Liver (tissue), 7 donors: ENCODE measurements at regions not wholly inside any gene's neighbourhood (a gene's known extent, or its start where the extent isn't known, plus 50 kb on each side); places are given as distances from the start of the nearest gene placed in this dataset.

ENCODE experiments used
- DNase-seq: peaks from one replicate; pipeline ENCODE4 v3.0.0-alpha.2; 2017; ENCODE audit warnings: low spot score
- H3K27ac ChIP-seq, 2 donors: one replicate each; pipeline ENCODE4 v1.7.0; 2013; ENCODE audit warnings: inconsistent platforms in 2 of 2, low read length in 2 of 2, control low read depth in 1 of 2, low read depth in 1 of 2, mild to moderate bottlenecking in 1 of 2
- H3K27me3 ChIP-seq, 4 donors: one replicate each; pipeline versions ENCODE4 v1.6.1 to v1.7.0; 2013; ENCODE audit warnings: low read length in 3 of 4, inconsistent platforms in 1 of 4, mild to moderate bottlenecking in 1 of 4, moderate library complexity in 1 of 4; ENCODE audit not compliant: control insufficient read depth in 4 of 4, insufficient read depth in 4 of 4
- H3K36me3 ChIP-seq, 4 donors: one replicate each; pipeline versions ENCODE4 v1.6.1 to v1.7.0; 2013; ENCODE audit warnings: low read length in 3 of 4, mild to moderate bottlenecking in 3 of 4, low read depth in 1 of 4, moderate library complexity in 1 of 4; ENCODE audit not compliant: control insufficient read depth in 4 of 4, insufficient read depth in 3 of 4
- H3K4me1 ChIP-seq, 4 donors: one replicate each; pipeline versions ENCODE4 v1.6.1 to v1.7.0; 2013; ENCODE audit warnings: low read length in 3 of 4, mild to moderate bottlenecking in 3 of 4, moderate library complexity in 1 of 4; ENCODE audit not compliant: control insufficient read depth in 4 of 4, insufficient read depth in 4 of 4
- H3K4me3 ChIP-seq, 3 donors: one replicate each; pipeline versions ENCODE4 v1.6.1 to v1.7.0; 2013; ENCODE audit warnings: low read length in 3 of 3, control low read depth in 1 of 3, low read depth in 1 of 3, mild to moderate bottlenecking in 1 of 3
- H3K9ac ChIP-seq, 2 donors: one replicate each; pipeline ENCODE4 v1.7.0; 2013; ENCODE audit warnings: low read length in 2 of 2, mild to moderate bottlenecking in 2 of 2, moderate library complexity in 2 of 2, control low read depth in 1 of 2, low read depth in 1 of 2
- H3K9me3 ChIP-seq, 4 donors: one replicate each; pipeline versions ENCODE4 v1.6.1 to v1.7.0; 2013; ENCODE audit warnings: low read length in 3 of 4; ENCODE audit not compliant: control insufficient read depth in 4 of 4
- EGR1 ChIP-seq, 2 donors: IDR thresholded peaks; 2 replicates each; pipeline ENCODE4 v1.6.1; 2016 to 2018; ENCODE audit warnings: antibody characterized with exemption in 2 of 2, low read depth in 2 of 2
- FOXA1 ChIP-seq: IDR thresholded peaks from 2 replicates; pipeline ENCODE4 v1.6.1; 2016; ENCODE audit warnings: antibody characterized with exemption
- GABPA ChIP-seq, 2 donors: IDR thresholded peaks in 1 of 2; conservative IDR thresholded peaks in 1 of 2; 2 replicates each; pipeline ENCODE4 v1.6.1; 2016; ENCODE audit warnings: antibody characterized with exemption in 2 of 2, mild to moderate bottlenecking in 1 of 2, moderate library complexity in 1 of 2
- HNF4A ChIP-seq, 2 donors: conservative IDR thresholded peaks; 2 replicates each; pipeline ENCODE4 v1.6.1; 2016; ENCODE audit warnings: antibody characterized with exemption in 2 of 2, mild to moderate bottlenecking in 2 of 2
- RAD21 ChIP-seq, 2 donors: IDR thresholded peaks; 2 replicates each; pipeline ENCODE4 v1.6.1; 2016; ENCODE audit warnings: antibody characterized with exemption in 2 of 2, mild to moderate bottlenecking in 2 of 2
- RXRA ChIP-seq, 2 donors: IDR thresholded peaks; 2 replicates each; pipeline ENCODE4 v1.6.1; 2017 to 2018; ENCODE audit warnings: antibody characterized with exemption in 2 of 2, mild to moderate bottlenecking in 1 of 2
- TAF1 ChIP-seq: conservative IDR thresholded peaks from 2 replicates; pipeline ENCODE4 v1.6.1; 2016; ENCODE audit warnings: antibody characterized with exemption, mild to moderate bottlenecking
- YY1 ChIP-seq: IDR thresholded peaks from 2 replicates; pipeline ENCODE4 v1.6.1; 2016; ENCODE audit warnings: antibody characterized with exemption, mild to moderate bottlenecking
- WGBS: extraction: QIAGEN DNeasy Blood & Tissue Kit; methylation state at CpG from one replicate; pipeline ENCODE4 v1.1.7; 2013; 5-methylcytosine and 5-hydroxymethylcytosine counted together
- TF ChIP-seq, protein P1 (sequence below): IDR thresholded peaks from 2 replicates; pipeline ENCODE4 v1.6.1; 2016; ENCODE audit warnings: antibody characterized with exemption
- TF ChIP-seq, protein P2 (sequence below): IDR thresholded peaks from 2 replicates; pipeline ENCODE4 v1.6.1; 2016; ENCODE audit warnings: antibody characterized with exemption, mild to moderate bottlenecking
- donor health status: healthy.
- donor health status: healthy.
- donor health status: healthy.
- donor health status: healthy.

- Histone ChIP-seq H3K27ac (no peak overlapping the region), H3K4me3 (no peak overlapping the region), H3K27me3 (peaks cover 0 to 2% (median 0%) of the 10 kb centered on the region in 4 donors), H3K9me3 (no peaks in the 10 kb centered on the region), H3K4me1 (no peaks in the 10 kb centered on the region), H3K36me3 (no peaks in the 10 kb centered on the region), H3K9ac (no peak overlapping the region)
- WGBS, result 74% methylated on average over 6 of the region's 6 CpGs
- TF ChIP-seq YY1, result no peak
- TF ChIP-seq, protein P1, sequence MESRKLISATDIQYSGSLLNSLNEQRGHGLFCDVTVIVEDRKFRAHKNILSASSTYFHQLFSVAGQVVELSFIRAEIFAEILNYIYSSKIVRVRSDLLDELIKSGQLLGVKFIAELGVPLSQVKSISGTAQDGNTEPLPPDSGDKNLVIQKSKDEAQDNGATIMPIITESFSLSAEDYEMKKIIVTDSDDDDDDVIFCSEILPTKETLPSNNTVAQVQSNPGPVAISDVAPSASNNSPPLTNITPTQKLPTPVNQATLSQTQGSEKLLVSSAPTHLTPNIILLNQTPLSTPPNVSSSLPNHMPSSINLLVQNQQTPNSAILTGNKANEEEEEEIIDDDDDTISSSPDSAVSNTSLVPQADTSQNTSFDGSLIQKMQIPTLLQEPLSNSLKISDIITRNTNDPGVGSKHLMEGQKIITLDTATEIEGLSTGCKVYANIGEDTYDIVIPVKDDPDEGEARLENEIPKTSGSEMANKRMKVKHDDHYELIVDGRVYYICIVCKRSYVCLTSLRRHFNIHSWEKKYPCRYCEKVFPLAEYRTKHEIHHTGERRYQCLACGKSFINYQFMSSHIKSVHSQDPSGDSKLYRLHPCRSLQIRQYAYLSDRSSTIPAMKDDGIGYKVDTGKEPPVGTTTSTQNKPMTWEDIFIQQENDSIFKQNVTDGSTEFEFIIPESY, result no peak
- DNase-seq, result no peak
Observed at GRCh38 chr6:156351346-156351966, 425.7 kb upstream of the ARID1B start.

DNA sequence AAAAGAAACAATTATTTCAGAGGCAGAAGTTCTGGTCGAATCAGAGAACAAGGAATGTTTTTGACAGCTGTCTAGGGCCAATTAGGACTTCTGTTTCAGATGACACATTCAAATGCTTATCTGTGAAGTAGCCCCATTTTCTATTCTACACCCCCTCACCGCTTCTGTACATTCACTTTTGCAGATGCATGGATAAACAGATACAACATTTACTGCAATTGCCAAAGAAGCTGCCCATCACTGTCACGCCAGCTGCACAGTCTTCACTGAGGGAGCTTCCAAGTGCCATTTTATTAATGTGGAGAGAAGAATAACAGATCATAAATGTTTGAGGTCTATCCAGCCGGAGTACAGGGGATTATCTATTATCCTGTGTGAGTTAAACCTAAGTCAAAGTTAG is 426.8 kb upstream of the ARID1B start:
- no peak for DNase-seq
- TF ChIP-seq, protein P2, sequence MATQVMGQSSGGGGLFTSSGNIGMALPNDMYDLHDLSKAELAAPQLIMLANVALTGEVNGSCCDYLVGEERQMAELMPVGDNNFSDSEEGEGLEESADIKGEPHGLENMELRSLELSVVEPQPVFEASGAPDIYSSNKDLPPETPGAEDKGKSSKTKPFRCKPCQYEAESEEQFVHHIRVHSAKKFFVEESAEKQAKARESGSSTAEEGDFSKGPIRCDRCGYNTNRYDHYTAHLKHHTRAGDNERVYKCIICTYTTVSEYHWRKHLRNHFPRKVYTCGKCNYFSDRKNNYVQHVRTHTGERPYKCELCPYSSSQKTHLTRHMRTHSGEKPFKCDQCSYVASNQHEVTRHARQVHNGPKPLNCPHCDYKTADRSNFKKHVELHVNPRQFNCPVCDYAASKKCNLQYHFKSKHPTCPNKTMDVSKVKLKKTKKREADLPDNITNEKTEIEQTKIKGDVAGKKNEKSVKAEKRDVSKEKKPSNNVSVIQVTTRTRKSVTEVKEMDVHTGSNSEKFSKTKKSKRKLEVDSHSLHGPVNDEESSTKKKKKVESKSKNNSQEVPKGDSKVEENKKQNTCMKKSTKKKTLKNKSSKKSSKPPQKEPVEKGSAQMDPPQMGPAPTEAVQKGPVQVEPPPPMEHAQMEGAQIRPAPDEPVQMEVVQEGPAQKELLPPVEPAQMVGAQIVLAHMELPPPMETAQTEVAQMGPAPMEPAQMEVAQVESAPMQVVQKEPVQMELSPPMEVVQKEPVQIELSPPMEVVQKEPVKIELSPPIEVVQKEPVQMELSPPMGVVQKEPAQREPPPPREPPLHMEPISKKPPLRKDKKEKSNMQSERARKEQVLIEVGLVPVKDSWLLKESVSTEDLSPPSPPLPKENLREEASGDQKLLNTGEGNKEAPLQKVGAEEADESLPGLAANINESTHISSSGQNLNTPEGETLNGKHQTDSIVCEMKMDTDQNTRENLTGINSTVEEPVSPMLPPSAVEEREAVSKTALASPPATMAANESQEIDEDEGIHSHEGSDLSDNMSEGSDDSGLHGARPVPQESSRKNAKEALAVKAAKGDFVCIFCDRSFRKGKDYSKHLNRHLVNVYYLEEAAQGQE, result no peak
- TF ChIP-seq TAF1 (no peak), FOXA1 (no peak)
- 72% methylated on average over 4 of the region's 4 CpGs for WGBS

GRCh38 chr6:156348849-156349248 is 428.3 kb upstream of the ARID1B start:
- H3K4me3 ChIP-seq, result no peak overlapping the region

More for the DNA sequence above, 426.8 kb upstream of the ARID1B start:
- no peak overlapping the region for H3K27ac ChIP-seq
- no peak overlapping the region for H3K4me3 ChIP-seq
- no peaks in the 10 kb centered on the region for H3K4me1 ChIP-seq
- peaks cover 0 to 2% (median 0%) of the 10 kb centered on the region in 4 donors for H3K27me3 ChIP-seq
- H3K36me3 ChIP-seq, result no peaks in the 10 kb centered on the region
- no peaks in the 10 kb centered on the region for H3K9me3 ChIP-seq
- no peak overlapping the region for H3K9ac ChIP-seq

More at GRCh38 chr6:156348849-156349248, 428.3 kb upstream of the ARID1B start:
- H3K27ac ChIP-seq, result no peak overlapping the region
- no peaks in the 10 kb centered on the region for H3K36me3 ChIP-seq
- H3K27me3 ChIP-seq, result peaks cover 0 to 2% (median 0%) of the 10 kb centered on the region in 4 donors
- H3K4me1 ChIP-seq, result no peaks in the 10 kb centered on the region
- no peak for TF ChIP-seq HNF4A (conservative IDR thresholded peaks at IDR 0.05)
- TF ChIP-seq EGR1 (IDR thresholded peaks at IDR 0.05; ENCODE audit: low read depth in 2 of 2), result no peak
- TF ChIP-seq, protein P2, result no peak
- no peak for TF ChIP-seq GABPA (IDR thresholded peaks at IDR 0.05 in 1 of 2, conservative IDR thresholded peaks at IDR 0.05 in 1 of 2)
- TF ChIP-seq, protein P1, result no peak
- no peak for TF ChIP-seq RXRA (IDR thresholded peaks at IDR 0.05)
- no peak for TF ChIP-seq RAD21 (IDR thresholded peaks at IDR 0.05)
- DNase-seq, result no peak
- H3K9me3 ChIP-seq, result no peaks in the 10 kb centered on the region
- WGBS, result 56% methylated on average over 2 of the region's 2 CpGs
- H3K9ac ChIP-seq, result no peak overlapping the region
